ENCODE measurements at regions not wholly inside any gene's neighbourhood (a gene's known extent, or its start where the extent isn't known, plus 50 kb on each side); places are given as distances from the start of the nearest gene placed in this dataset.

DNA sequence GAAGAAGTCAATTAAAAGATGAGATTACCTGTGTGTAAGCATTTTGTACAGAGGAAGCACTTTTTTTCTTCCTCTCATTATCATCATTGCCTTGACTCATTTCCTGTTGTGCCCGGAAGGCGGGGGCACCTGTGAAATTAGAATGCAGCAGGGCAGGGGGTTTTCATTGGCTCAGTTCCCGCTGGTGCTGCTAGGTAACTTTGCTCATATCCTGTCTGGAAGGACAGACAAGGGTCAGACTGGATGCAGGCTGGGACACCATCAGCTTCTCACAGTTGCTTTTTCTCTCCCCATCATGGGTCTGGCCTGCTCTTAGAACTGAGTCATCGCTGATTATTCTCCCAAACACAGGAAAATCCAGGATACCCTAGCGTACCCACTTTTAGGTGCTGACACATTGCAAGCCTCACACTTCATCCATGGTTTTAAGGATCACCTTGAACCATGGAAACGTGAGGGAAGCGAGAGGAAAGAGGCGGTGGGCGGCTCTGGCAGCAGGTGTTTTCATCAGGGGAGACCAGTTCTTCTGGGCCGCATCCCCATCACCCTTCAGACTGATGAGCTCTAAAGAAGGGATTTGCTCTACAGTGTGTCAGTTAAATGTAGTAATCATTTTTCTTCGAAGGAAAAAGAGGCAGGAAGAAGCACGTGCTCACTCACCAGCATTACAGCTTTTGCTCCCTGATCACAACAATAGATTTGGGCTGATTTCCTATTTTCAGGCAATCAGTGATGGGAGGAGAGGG lies 195.7 kb upstream of the SASH1 start:
- no peaks in the 10 kb centered on the region for H3K27me3 ChIP-seq
- H3K27ac ChIP-seq, result no peak overlapping the region
- no peaks in the 10 kb centered on the region for H3K4me1 ChIP-seq
- intact Hi-C loops (cut with DNase I; ENCODE audit: low total_unique reads), result no loop called here
- no peaks in the 10 kb centered on the region for H3K36me3 ChIP-seq
- DNase-seq (ENCODE audit: low spot score in 2 of 2), result no peak
- no peak overlapping the region for H3K4me3 ChIP-seq
- no peak for TF ChIP-seq POLR2AphosphoS5 (IDR thresholded peaks at IDR 0.05)
- TF ChIP-seq POLR2A (IDR thresholded peaks at IDR 0.05), result no peak
- TF ChIP-seq, protein P1, sequence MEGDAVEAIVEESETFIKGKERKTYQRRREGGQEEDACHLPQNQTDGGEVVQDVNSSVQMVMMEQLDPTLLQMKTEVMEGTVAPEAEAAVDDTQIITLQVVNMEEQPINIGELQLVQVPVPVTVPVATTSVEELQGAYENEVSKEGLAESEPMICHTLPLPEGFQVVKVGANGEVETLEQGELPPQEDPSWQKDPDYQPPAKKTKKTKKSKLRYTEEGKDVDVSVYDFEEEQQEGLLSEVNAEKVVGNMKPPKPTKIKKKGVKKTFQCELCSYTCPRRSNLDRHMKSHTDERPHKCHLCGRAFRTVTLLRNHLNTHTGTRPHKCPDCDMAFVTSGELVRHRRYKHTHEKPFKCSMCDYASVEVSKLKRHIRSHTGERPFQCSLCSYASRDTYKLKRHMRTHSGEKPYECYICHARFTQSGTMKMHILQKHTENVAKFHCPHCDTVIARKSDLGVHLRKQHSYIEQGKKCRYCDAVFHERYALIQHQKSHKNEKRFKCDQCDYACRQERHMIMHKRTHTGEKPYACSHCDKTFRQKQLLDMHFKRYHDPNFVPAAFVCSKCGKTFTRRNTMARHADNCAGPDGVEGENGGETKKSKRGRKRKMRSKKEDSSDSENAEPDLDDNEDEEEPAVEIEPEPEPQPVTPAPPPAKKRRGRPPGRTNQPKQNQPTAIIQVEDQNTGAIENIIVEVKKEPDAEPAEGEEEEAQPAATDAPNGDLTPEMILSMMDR (IDR thresholded peaks at IDR 0.05), result no peak
- H3K9me3 ChIP-seq, result no peaks in the 10 kb centered on the region

DNA sequence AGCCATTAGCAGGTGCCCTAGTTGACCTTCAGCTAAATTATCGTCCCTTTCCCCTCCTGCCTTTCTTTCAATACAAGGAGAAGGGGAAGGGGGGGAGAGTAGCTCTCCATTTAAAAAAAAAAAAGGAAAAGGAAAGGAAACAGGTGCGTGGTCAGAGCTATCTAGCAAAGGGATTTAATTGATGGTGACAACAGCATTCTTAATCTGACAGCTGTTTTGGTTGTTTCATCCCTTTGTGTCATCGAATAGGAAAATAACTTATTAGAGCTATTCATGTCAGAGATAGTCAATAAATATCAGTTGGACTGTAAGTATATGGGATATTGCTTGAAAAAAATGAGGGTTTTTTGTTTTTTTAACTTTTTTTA lies 195.2 kb upstream of the SASH1 start:
- no peak for DNase-seq (ENCODE audit: low spot score in 2 of 2)
- Histone ChIP-seq H3K27me3 (no peaks in the 10 kb centered on the region), H3K4me1 (no peaks in the 10 kb centered on the region), H3K27ac (no peak overlapping the region), H3K36me3 (no peaks in the 10 kb centered on the region), H3K9me3 (no peaks in the 10 kb centered on the region), H3K4me3 (no peak overlapping the region)
- TF ChIP-seq POLR2AphosphoS5 (IDR thresholded peaks at IDR 0.05), result no peak
- no peak for TF ChIP-seq POLR2A (IDR thresholded peaks at IDR 0.05)
- TF ChIP-seq, protein P1 (IDR thresholded peaks at IDR 0.05), result no peak
- intact Hi-C loops (cut with DNase I; ENCODE audit: low total_unique reads), result no loop called here

GRCh38 chr6:148151896-148152643 lies 190.6 kb upstream of the SASH1 start:
- TF ChIP-seq, protein P1 (IDR thresholded peaks at IDR 0.05), result no peak
- TF ChIP-seq POLR2AphosphoS5 (IDR thresholded peaks at IDR 0.05), result no peak
- no peak for TF ChIP-seq POLR2A (IDR thresholded peaks at IDR 0.05)

GRCh38 chr6:148154668-148155067 lies 188.0 kb upstream of the SASH1 start:
- Histone ChIP-seq H3K4me1 (no peaks in the 10 kb centered on the region), H3K36me3 (no peaks in the 10 kb centered on the region), H3K9me3 (no peaks in the 10 kb centered on the region), H3K27ac (no peak overlapping the region), H3K4me3 (no peak overlapping the region), H3K27me3 (no peaks in the 10 kb centered on the region)
- no peak for TF ChIP-seq POLR2A (IDR thresholded peaks at IDR 0.05)
- no peak for TF ChIP-seq POLR2AphosphoS5 (IDR thresholded peaks at IDR 0.05)
- TF ChIP-seq, protein P1 (IDR thresholded peaks at IDR 0.05), result no peak
- intact Hi-C loops (cut with DNase I; ENCODE audit: low total_unique reads), result no loop called here
- DNase-seq (ENCODE audit: low spot score in 2 of 2), result no peak

More at GRCh38 chr6:148151896-148152643, 190.6 kb upstream of the SASH1 start:
- H3K27me3 ChIP-seq, result no peaks in the 10 kb centered on the region
- intact Hi-C loops (cut with DNase I; ENCODE audit: low total_unique reads), result no loop called here
- H3K27ac ChIP-seq, result no peak overlapping the region
- no peak for DNase-seq (ENCODE audit: low spot score in 2 of 2)
- no peak overlapping the region for H3K4me3 ChIP-seq
- no peaks in the 10 kb centered on the region for H3K9me3 ChIP-seq
- no peaks in the 10 kb centered on the region for H3K36me3 ChIP-seq
- no peaks in the 10 kb centered on the region for H3K4me1 ChIP-seq

GRCh38 chr6:148155293-148155692 lies 187.3 kb upstream of the SASH1 start:
- Histone ChIP-seq H3K27me3 (no peaks in the 10 kb centered on the region), H3K27ac (no peak overlapping the region), H3K36me3 (no peaks in the 10 kb centered on the region), H3K9me3 (no peaks in the 10 kb centered on the region), H3K4me3 (no peak overlapping the region), H3K4me1 (no peaks in the 10 kb centered on the region)
- TF ChIP-seq, protein P1 (IDR thresholded peaks at IDR 0.05), result no peak
- TF ChIP-seq POLR2AphosphoS5 (IDR thresholded peaks at IDR 0.05), result no peak
- TF ChIP-seq POLR2A (IDR thresholded peaks at IDR 0.05), result no peak
- no peak for DNase-seq (ENCODE audit: low spot score in 2 of 2)
- intact Hi-C loops (cut with DNase I; ENCODE audit: low total_unique reads), result no loop called here

Measured in breast epithelium (tissue), 4 donors.